Tibial nerve (tissue), 4 donors: ENCODE measurements at regions not wholly inside any gene's neighbourhood (a gene's known extent, or its start where the extent isn't known, plus 50 kb on each side); places are given as distances from the start of the nearest gene placed in this dataset.

ENCODE experiments used
- CTCF ChIP-seq, 5 experiments: fragments of 200-600 bp in 3 of 5; fragments of 450-650 bp in 2 of 5; sonication (generic) in 3 of 5; IDR thresholded peaks; one replicate each; pipeline ENCODE4 v1.5.1; 2016 to 2019; ENCODE audit warnings: antibody characterized with exemption in 5 of 5, mild to moderate bottlenecking in 3 of 5, moderate library complexity in 2 of 5
- EP300 ChIP-seq, 2 donors: sonication (generic); formaldehyde crosslinking; IDR thresholded peaks; one replicate each; pipeline ENCODE4 v1.6.1; 2017; ENCODE audit warnings: antibody characterized with exemption in 2 of 2, mild to moderate bottlenecking in 1 of 2
- POLR2A ChIP-seq, 2 donors: fragments of 450-650 bp; IDR thresholded peaks; one replicate each; pipeline ENCODE4 v1.6.1; 2017; ENCODE audit warnings: antibody characterized with exemption in 2 of 2, mild to moderate bottlenecking in 2 of 2, moderate library complexity in 2 of 2

- no peak for TF ChIP-seq POLR2A (IDR thresholded peaks at IDR 0.05)
- TF ChIP-seq EP300 (IDR thresholded peaks at IDR 0.05), result no peak
- no peak for TF ChIP-seq CTCF (IDR thresholded peaks at IDR 0.05)
Observed at GRCh38 chr2:66789741-66790140, 354.8 kb downstream of the MEIS1 start.
